Suprapubic skin (tissue), 4 donors: ENCODE measurements at regions not wholly inside any gene's neighbourhood (a gene's known extent, or its start where the extent isn't known, plus 50 kb on each side); places are given as distances from the start of the nearest gene placed in this dataset.
"Not testable (repeated sequence)": the region's sequence is repeated elsewhere in the genome, so short reads cannot be mapped to it uniquely, and the experiment has no call there.

Experiments
- DNase-seq, 2 donors: peaks; one replicate each; pipeline ENCODE4 v3.0.0-alpha.2; 2019; ENCODE audit warnings: low spot score in 2 of 2
- H3K27ac ChIP-seq: fragments of 200-600 bp; sonication (generic); one replicate; pipeline ENCODE4 v1.5.1; 2019
- H3K27me3 ChIP-seq: fragments of 200-600 bp; sonication (generic); one replicate; pipeline ENCODE4 v1.5.1; 2019
- H3K36me3 ChIP-seq: fragments of 200-600 bp; sonication (generic); one replicate; pipeline ENCODE4 v1.5.1; 2019
- H3K4me1 ChIP-seq: fragments of 200-600 bp; sonication (generic); one replicate; pipeline ENCODE4 v1.5.1; 2019
- H3K4me3 ChIP-seq: fragments of 200-600 bp; sonication (generic); one replicate; pipeline ENCODE4 v1.5.1; 2019; ENCODE audit warnings: mild to moderate bottlenecking
- H3K9me3 ChIP-seq: fragments of 200-600 bp; sonication (generic); one replicate; pipeline ENCODE4 v1.5.1; 2019
- EP300 ChIP-seq: sonication (generic); formaldehyde crosslinking; IDR thresholded peaks from one replicate; pipeline ENCODE4 v1.6.1; 2017; ENCODE audit warnings: antibody characterized with exemption
- POLR2A ChIP-seq, 2 donors: fragments of 450-650 bp; IDR thresholded peaks; one replicate each; pipeline ENCODE4 v1.6.1; 2017; ENCODE audit warnings: antibody characterized with exemption in 2 of 2, mild to moderate bottlenecking in 2 of 2, moderate library complexity in 2 of 2
- POLR2AphosphoS5 ChIP-seq, 3 donors: sonication (generic); formaldehyde crosslinking; IDR thresholded peaks; one replicate each; pipeline ENCODE4 v1.6.1; 2017; ENCODE audit warnings: antibody characterized with exemption in 3 of 3
- WGBS: methylation state at CpG from one replicate; pipeline ENCODE4 v1.1.5; 2018; 5-methylcytosine and 5-hydroxymethylcytosine counted together
- TF ChIP-seq, protein P1 (sequence below), 2 donors: fragments of 200-600 bp in 1 of 2; fragments of 450-650 bp in 1 of 2; sonication (generic) in 1 of 2; IDR thresholded peaks; one replicate each; pipeline ENCODE4 v1.5.1; 2016 to 2019; ENCODE audit warnings: antibody characterized with exemption in 2 of 2, mild to moderate bottlenecking in 1 of 2, moderate library complexity in 1 of 2

- 64% methylated on average over 2 of the region's 2 CpGs for WGBS
- H3K9me3 ChIP-seq = no peaks in the 10 kb centered on the region
- no peak for TF ChIP-seq EP300
- TF ChIP-seq, protein P1, sequence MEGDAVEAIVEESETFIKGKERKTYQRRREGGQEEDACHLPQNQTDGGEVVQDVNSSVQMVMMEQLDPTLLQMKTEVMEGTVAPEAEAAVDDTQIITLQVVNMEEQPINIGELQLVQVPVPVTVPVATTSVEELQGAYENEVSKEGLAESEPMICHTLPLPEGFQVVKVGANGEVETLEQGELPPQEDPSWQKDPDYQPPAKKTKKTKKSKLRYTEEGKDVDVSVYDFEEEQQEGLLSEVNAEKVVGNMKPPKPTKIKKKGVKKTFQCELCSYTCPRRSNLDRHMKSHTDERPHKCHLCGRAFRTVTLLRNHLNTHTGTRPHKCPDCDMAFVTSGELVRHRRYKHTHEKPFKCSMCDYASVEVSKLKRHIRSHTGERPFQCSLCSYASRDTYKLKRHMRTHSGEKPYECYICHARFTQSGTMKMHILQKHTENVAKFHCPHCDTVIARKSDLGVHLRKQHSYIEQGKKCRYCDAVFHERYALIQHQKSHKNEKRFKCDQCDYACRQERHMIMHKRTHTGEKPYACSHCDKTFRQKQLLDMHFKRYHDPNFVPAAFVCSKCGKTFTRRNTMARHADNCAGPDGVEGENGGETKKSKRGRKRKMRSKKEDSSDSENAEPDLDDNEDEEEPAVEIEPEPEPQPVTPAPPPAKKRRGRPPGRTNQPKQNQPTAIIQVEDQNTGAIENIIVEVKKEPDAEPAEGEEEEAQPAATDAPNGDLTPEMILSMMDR (IDR thresholded peaks at IDR 0.05) = no peak
- TF ChIP-seq POLR2A (IDR thresholded peaks at IDR 0.05) = no peak
- TF ChIP-seq POLR2AphosphoS5 (IDR thresholded peaks at IDR 0.05) = no peak
Measured at GRCh38 chr12:17139931-17140330, 534.0 kb upstream of the LMO3 start.

GRCh38 chr12:17137396-17137795, 531.4 kb upstream of the LMO3 start:
- no peak for DNase-seq
- H3K4me3 ChIP-seq = no peak overlapping the region
- 41% methylated on average over 3 of the region's 3 CpGs for WGBS
- no peaks in the 10 kb centered on the region for H3K9me3 ChIP-seq
- H3K36me3 ChIP-seq = no peaks in the 10 kb centered on the region
- no peaks in the 10 kb centered on the region for H3K27me3 ChIP-seq
- no peak overlapping the region for H3K27ac ChIP-seq
- TF ChIP-seq EP300 (no peak), POLR2AphosphoS5 (IDR thresholded peaks at IDR 0.05) (no peak), POLR2A (IDR thresholded peaks at IDR 0.05) (no peak)
- TF ChIP-seq, protein P1 (IDR thresholded peaks at IDR 0.05) = no peak
- H3K4me1 ChIP-seq = no peaks in the 10 kb centered on the region

More at GRCh38 chr12:17139931-17140330, 534.0 kb upstream of the LMO3 start:
- Histone ChIP-seq H3K36me3 (no peaks in the 10 kb centered on the region), H3K27me3 (no peaks in the 10 kb centered on the region), H3K4me3 (no peak overlapping the region), H3K4me1 (no peaks in the 10 kb centered on the region), H3K27ac (no peak overlapping the region)
- DNase-seq = no peak

DNA sequence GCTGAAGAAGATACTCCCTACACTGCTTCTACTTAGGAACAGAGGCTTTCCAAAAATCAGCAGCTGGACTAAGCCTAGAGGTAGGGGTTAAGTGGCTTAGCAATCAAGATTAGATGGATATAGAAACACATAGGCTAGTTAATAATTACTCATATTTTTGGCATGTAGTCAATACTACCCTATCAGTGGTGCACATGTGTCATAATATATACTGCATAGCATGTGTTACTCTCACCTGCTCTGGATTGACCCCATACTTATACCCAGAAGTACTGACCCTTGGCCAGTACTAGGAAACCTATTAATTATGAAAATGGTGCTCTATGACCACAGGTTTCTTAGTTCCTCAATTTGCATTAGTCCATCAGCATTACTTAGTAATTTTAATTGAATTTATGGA, 528.4 kb upstream of the LMO3 start:
- no peak for DNase-seq
- Histone ChIP-seq H3K27ac (no peak overlapping the region), H3K4me3 (no peak overlapping the region), H3K36me3 (no peaks in the 10 kb centered on the region), H3K27me3 (no peaks in the 10 kb centered on the region), H3K9me3 (no peaks in the 10 kb centered on the region), H3K4me1 (no peaks in the 10 kb centered on the region)
- TF ChIP-seq, protein P1 (IDR thresholded peaks at IDR 0.05) = no peak
- TF ChIP-seq POLR2A (IDR thresholded peaks at IDR 0.05) = no peak
- TF ChIP-seq EP300 = no peak
- TF ChIP-seq POLR2AphosphoS5 (IDR thresholded peaks at IDR 0.05) = no peak

DNA sequence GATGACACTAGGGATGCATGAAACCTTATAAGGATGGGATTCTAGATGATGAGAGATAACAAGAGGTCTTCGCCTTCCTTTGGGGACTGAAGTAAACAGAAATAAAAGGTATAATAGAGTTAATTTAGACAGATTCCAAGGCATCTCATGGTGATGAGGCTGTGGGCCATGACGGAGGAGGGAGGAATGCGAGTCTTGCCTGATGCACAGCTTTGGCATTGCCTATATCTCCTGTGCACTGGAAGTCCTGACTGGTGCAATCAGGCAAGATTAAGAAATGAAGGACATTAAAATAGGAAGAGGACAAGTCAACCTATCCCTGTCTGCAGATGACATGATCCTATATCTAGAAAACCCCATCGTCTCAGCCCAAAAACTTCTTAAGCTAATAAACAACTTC, 526.4 kb upstream of the LMO3 start:
- Histone ChIP-seq H3K36me3 (no peaks in the 10 kb centered on the region), H3K27ac (no peak overlapping the region), H3K4me1 (no peaks in the 10 kb centered on the region), H3K27me3 (no peaks in the 10 kb centered on the region), H3K9me3 (no peaks in the 10 kb centered on the region), H3K4me3 (no peak overlapping the region)
- WGBS = 90% methylated on average over 4 of the region's 4 CpGs
- no peak for DNase-seq
- TF ChIP-seq POLR2AphosphoS5 (IDR thresholded peaks at IDR 0.05) (no peak), POLR2A (IDR thresholded peaks at IDR 0.05) (no peak)

GRCh38 chr12:17116538-17116937, 510.6 kb upstream of the LMO3 start:
- not testable (repeated sequence) for H3K4me1 ChIP-seq, H3K9me3 ChIP-seq, H3K4me3 ChIP-seq, DNase-seq, H3K36me3 ChIP-seq, H3K27me3 ChIP-seq, H3K27ac ChIP-seq
- 83% methylated on average over 3 of the region's 3 CpGs for WGBS

- no peaks in the 10 kb centered on the region for H3K27me3 ChIP-seq
- H3K9me3 ChIP-seq = no peaks in the 10 kb centered on the region
- TF ChIP-seq POLR2A (IDR thresholded peaks at IDR 0.05) (no peak), POLR2AphosphoS5 (IDR thresholded peaks at IDR 0.05) (no peak), EP300 (no peak)
- TF ChIP-seq, protein P1 (IDR thresholded peaks at IDR 0.05) = no peak
- no peak overlapping the region for H3K27ac ChIP-seq
- no peak overlapping the region for H3K4me3 ChIP-seq
- no peaks in the 10 kb centered on the region for H3K4me1 ChIP-seq
- H3K36me3 ChIP-seq = no peaks in the 10 kb centered on the region
- no peak for DNase-seq
Measured at GRCh38 chr12:17110316-17110715, 504.4 kb upstream of the LMO3 start.
